Mammary epithelial cell (primary cell): ENCODE measurements at regions not wholly inside any gene's neighbourhood (a gene's known extent, or its start where the extent isn't known, plus 50 kb on each side); places are given as distances from the start of the nearest gene placed in this dataset.

Source experiments
- EZH2 ChIP-seq: IDR thresholded peaks from 2 replicates; pipeline ENCODE4 v1.6.1; 2012; ENCODE audit warnings: low read length, inconsistent platforms, borderline replicate concordance
- TF ChIP-seq, protein P1 (sequence below), 2 donors: IDR thresholded peaks in 1 of 2; conservative IDR thresholded peaks in 1 of 2; 2 replicates each; pipeline ENCODE4 v1.5.1; 2011 to 2012; ENCODE audit warnings: inconsistent platforms in 2 of 2, low read length in 2 of 2, mild to moderate bottlenecking in 2 of 2, control low read depth in 1 of 2, low read depth in 1 of 2; ENCODE audit not compliant: insufficient read depth in 1 of 2; ENCODE audit errors: extremely low read depth in 1 of 2

DNA sequence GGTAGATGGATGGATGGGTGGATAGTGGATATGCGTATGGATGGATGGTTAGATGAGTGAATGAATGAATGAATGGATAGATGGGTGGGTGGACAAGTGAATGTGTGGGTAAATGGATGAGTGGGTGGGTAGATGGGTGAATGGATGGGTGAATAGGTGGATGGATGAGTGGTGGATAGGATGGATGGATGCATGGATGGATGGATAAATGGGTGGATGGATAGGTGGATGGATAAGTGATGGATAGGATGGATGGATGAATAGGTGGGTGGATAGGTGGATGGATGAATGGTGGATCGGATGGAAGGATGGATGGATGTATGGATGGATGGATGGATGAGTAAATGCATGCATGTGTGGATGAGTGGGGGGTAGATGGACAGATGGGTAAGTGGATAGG, 169.3 kb downstream of the ACKR3 start:
- no peak for TF ChIP-seq EZH2
- TF ChIP-seq, protein P1, sequence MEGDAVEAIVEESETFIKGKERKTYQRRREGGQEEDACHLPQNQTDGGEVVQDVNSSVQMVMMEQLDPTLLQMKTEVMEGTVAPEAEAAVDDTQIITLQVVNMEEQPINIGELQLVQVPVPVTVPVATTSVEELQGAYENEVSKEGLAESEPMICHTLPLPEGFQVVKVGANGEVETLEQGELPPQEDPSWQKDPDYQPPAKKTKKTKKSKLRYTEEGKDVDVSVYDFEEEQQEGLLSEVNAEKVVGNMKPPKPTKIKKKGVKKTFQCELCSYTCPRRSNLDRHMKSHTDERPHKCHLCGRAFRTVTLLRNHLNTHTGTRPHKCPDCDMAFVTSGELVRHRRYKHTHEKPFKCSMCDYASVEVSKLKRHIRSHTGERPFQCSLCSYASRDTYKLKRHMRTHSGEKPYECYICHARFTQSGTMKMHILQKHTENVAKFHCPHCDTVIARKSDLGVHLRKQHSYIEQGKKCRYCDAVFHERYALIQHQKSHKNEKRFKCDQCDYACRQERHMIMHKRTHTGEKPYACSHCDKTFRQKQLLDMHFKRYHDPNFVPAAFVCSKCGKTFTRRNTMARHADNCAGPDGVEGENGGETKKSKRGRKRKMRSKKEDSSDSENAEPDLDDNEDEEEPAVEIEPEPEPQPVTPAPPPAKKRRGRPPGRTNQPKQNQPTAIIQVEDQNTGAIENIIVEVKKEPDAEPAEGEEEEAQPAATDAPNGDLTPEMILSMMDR (conservative IDR thresholded peaks at IDR 0.05 in 1 of 2, IDR thresholded peaks at IDR 0.05 in 1 of 2; ENCODE audit: extremely low read depth in 1 of 2, insufficient read depth in 1 of 2, low read depth in 1 of 2, low read length in 2 of 2): no peak
